Dedifferentiated amniotic fluid mesenchymal stem cell (primary cell): ENCODE measurements at regions not wholly inside any gene's neighbourhood (a gene's known extent, or its start where the extent isn't known, plus 50 kb on each side); places are given as distances from the start of the nearest gene placed in this dataset.

Source experiments
- DNase-seq: peaks from one replicate; pipeline ENCODE4 v3.0.0-alpha.2; 2016; ENCODE audit errors: extremely low spot score

- peak; percentile 68 for DNase-seq
Observed at GRCh38 chr13:73708393-73708985, 425.7 kb downstream of the KLF12 start.

GRCh38 chr13:73704587-73704986 lies 429.6 kb downstream of the KLF12 start:
- no peak for DNase-seq

GRCh38 chr13:73703606-73704005 lies 430.6 kb downstream of the KLF12 start:
- DNase-seq, result no peak

GRCh38 chr13:73702419-73703071 lies 431.7 kb downstream of the KLF12 start:
- no peak for DNase-seq

GRCh38 chr13:73701160-73701559 lies 433.0 kb downstream of the KLF12 start:
- no peak for DNase-seq

GRCh38 chr13:73698859-73699258 lies 435.3 kb downstream of the KLF12 start:
- DNase-seq, result no peak

GRCh38 chr13:73697166-73697565 lies 437.0 kb downstream of the KLF12 start:
- DNase-seq, result no peak

- no peak for DNase-seq
Observed at GRCh38 chr13:73696713-73697112, 437.5 kb downstream of the KLF12 start.

- DNase-seq, result no peak
Observed at GRCh38 chr13:73696271-73696670, 437.9 kb downstream of the KLF12 start.

- DNase-seq, result no peak
Observed at GRCh38 chr13:73695325-73695724, 438.9 kb downstream of the KLF12 start.

GRCh38 chr13:73693215-73693614 lies 441.0 kb downstream of the KLF12 start:
- DNase-seq, result no peak

- DNase-seq, result no peak
Observed at GRCh38 chr13:73691891-73692290, 442.3 kb downstream of the KLF12 start.

- DNase-seq, result no peak
Observed at GRCh38 chr13:73687929-73688328, 446.3 kb downstream of the KLF12 start.

GRCh38 chr13:73687087-73687486 lies 447.1 kb downstream of the KLF12 start:
- DNase-seq, result no peak

- no peak for DNase-seq
Observed at GRCh38 chr13:73684750-73685149, 449.5 kb downstream of the KLF12 start.

GRCh38 chr13:73684286-73684685 lies 449.9 kb downstream of the KLF12 start:
- DNase-seq, result no peak

GRCh38 chr13:73683746-73684145 lies 450.5 kb downstream of the KLF12 start:
- no peak for DNase-seq

- DNase-seq, result no peak
Observed at GRCh38 chr13:73681779-73682178, 452.4 kb downstream of the KLF12 start.

GRCh38 chr13:73681015-73681414 lies 453.2 kb downstream of the KLF12 start:
- DNase-seq, result no peak

GRCh38 chr13:73677048-73677601 lies 457.1 kb downstream of the KLF12 start:
- no peak for DNase-seq

GRCh38 chr13:73676550-73677047 lies 457.6 kb downstream of the KLF12 start:
- DNase-seq, result no peak

GRCh38 chr13:73675821-73676220 lies 458.4 kb downstream of the KLF12 start:
- no peak for DNase-seq

GRCh38 chr13:73674570-73674969 lies 459.6 kb downstream of the KLF12 start:
- no peak for DNase-seq
